ENCODE measurements at regions not wholly inside any gene's neighbourhood (a gene's known extent, or its start where the extent isn't known, plus 50 kb on each side); places are given as distances from the start of the nearest gene placed in this dataset.

DNA sequence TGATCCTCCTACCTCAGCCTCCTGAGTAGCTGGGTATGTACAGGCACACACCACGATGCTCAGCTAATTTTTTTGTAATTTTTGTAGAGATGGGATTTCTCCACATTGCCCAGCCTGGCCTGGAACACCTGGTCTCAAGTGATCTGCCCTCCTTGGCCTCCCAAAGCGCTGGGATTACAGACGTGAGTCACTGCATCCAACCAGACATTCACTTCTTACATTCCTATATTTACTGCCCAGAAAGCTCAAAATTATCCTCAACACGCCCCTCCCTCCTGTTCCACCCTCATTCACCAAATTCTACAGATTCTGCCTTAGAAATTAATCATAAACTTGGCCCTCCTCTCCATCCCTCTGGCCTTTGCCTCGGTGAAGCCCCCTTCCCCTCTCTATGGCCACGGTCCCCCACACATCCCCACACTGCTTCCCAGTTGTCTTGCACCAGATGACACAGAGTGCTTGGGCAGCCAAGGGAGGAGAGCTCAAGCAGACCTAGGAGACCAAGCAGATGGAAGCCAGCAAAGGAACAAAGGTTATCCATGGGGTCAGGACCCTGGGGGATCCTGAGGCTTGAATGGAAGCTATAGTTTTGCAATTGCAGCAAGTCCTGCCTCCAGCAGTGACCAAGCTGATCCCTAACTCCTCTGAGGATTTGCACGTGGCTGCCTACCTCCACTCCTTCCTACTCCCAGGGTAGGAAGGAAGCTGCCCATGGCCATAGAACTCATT is 213.2 kb upstream of the FOXN3 start:
- no peak for TF ChIP-seq CTCF (IDR thresholded peaks at IDR 0.05; ENCODE audit: low read depth, low read length, missing control alignments)
- no peak for DNase-seq (ENCODE audit: low read depth)
- no peak overlapping the region for H3K4me3 ChIP-seq (ENCODE audit: low read depth, low read length)

- no peak overlapping the region for H3K4me3 ChIP-seq (ENCODE audit: low read depth, low read length)
- no peak for DNase-seq (ENCODE audit: low read depth)
- TF ChIP-seq CTCF (IDR thresholded peaks at IDR 0.05; ENCODE audit: low read depth, low read length, missing control alignments), result no peak
Observed at GRCh38 chr14:89629383-89629782, 212.3 kb upstream of the FOXN3 start.

GRCh38 chr14:89628521-89628920 is 211.5 kb upstream of the FOXN3 start:
- TF ChIP-seq CTCF (IDR thresholded peaks at IDR 0.05; ENCODE audit: low read depth, low read length, missing control alignments), result no peak
- DNase-seq (ENCODE audit: low read depth), result no peak
- H3K4me3 ChIP-seq (ENCODE audit: low read depth, low read length), result no peak overlapping the region

DNA sequence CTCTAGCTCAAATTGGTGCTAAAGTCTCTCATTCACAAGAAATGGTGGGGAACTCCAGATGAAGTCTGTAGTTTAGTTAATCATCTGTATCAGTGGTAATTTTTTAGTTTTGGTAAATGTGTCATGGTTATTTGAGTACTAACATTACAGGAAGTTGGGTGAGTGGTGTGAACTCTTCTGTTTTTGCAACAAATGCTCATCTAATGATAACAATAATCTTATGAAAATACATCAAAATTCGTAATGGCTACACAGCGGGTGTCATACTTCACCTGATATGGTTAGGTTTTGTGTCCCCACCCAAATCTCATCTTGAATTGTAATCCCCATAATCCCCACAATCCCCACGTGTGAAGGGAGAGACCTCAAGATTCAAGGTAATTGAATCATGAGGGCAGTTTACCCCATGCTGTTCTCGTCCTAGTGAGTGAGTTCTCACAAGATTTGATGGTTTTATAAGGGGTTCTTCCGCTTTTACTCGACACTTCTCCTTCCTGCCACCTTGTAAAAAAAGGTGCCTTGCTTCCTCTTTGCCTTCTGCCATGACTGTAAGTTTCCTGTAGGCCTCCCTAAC is 209.3 kb upstream of the FOXN3 start:
- no peak for TF ChIP-seq CTCF (IDR thresholded peaks at IDR 0.05; ENCODE audit: low read depth, low read length, missing control alignments)
- H3K4me3 ChIP-seq (ENCODE audit: low read depth, low read length), result no peak overlapping the region
- no peak for DNase-seq (ENCODE audit: low read depth)

DNA sequence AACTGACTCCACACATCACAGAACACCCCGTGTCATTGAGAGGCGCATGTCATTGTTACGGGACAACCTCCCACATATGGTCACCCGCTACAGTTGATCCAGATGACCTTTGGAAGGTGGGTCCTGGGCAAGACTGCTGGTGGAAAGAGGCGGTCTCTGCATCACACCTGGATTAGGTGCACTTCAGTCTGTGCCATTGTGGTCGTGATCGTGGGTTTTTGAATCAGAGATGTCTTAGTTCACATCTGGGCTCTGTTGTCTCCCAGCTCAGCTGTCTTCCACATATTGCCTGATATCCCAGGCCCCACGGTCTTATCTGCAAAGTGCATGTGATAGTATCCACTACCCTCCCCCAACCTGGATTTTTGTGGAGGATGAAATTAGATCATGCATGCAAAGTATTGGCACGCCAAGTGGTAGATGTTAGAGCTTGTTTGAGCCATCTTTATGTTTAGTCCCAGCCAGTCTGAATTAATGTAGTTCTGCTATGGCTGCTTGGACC is 208.7 kb upstream of the FOXN3 start:
- TF ChIP-seq CTCF (IDR thresholded peaks at IDR 0.05; ENCODE audit: low read depth, low read length, missing control alignments), result no peak
- DNase-seq (ENCODE audit: low read depth), result no peak
- no peak overlapping the region for H3K4me3 ChIP-seq (ENCODE audit: low read depth, low read length)

GRCh38 chr14:89625244-89625713 is 208.2 kb upstream of the FOXN3 start:
- no peak for TF ChIP-seq CTCF (IDR thresholded peaks at IDR 0.05; ENCODE audit: low read depth, low read length, missing control alignments)
- no peak for DNase-seq (ENCODE audit: low read depth)
- H3K4me3 ChIP-seq (ENCODE audit: low read depth, low read length), result no peak overlapping the region

Data from GM12864 (cell line).